ENCODE measurements at regions not wholly inside any gene's neighbourhood (a gene's known extent, or its start where the extent isn't known, plus 50 kb on each side); places are given as distances from the start of the nearest gene placed in this dataset.

- no peak for TF ChIP-seq CTCF (conservative IDR thresholded peaks at IDR 0.05; ENCODE audit: low read depth in 2 of 2)
- TF ChIP-seq NANOG (IDR thresholded peaks at IDR 0.05; ENCODE audit: borderline replicate concordance), result no peak
- no peak for TF ChIP-seq POLR2AphosphoS5 (IDR thresholded peaks at IDR 0.05; ENCODE audit: low read depth)
Observed at GRCh38 chr11:70747285-70747684, 349.0 kb downstream of the CTTN start (continued).

GRCh38 chr11:70747921-70748320, 349.6 kb downstream of the CTTN start:
- Histone ChIP-seq H3K36me3 (ENCODE audit: insufficient read depth) (no peaks in the 10 kb centered on the region; the same call in 1 of the 2 replicates), H3F3A (replicated peaks; ENCODE audit: low read depth) (no peaks in the 10 kb centered on the region), H3K27me3 (ENCODE audit: insufficient read depth) (no peaks in the 10 kb centered on the region), H3K4me1 (ENCODE audit: insufficient read depth) (peaks cover 16% of the 10 kb centered on the region; the same call in 1 of the 2 replicates), H3K27ac (ENCODE audit: low read depth) (no peak overlapping the region), H3K9me2 (ENCODE audit: insufficient read depth) (no peaks in the 10 kb centered on the region), H3K4me2 (no peak overlapping the region), H3K79me2 (replicated peaks; ENCODE audit: insufficient read depth) (no peaks in the 10 kb centered on the region), H4K20me1 (replicated peaks; ENCODE audit: insufficient read depth) (0 out of 2 replicates have a peak, but pooled peaks cover under 1% of the 10 kb centered on the region), H2AFZ (no peak overlapping the region), H3K4me3 (no peak overlapping the region)
- no peak for DNase-seq (ENCODE audit: low spot score)
- Mint-ChIP-seq H3K4me1 (peaks cover 43% of the 10 kb centered on the region), H3K36me3 (ENCODE audit: low read depth) (peaks cover 39% of the 10 kb centered on the region), H3K27ac (no peak overlapping the region), H3K4me3 (no peak overlapping the region), H3K9me3 (peaks cover 32% of the 10 kb centered on the region), H3K27me3 (ENCODE audit: insufficient read depth, low read depth, poor library complexity) (peaks cover 14% of the 10 kb centered on the region)
- ATAC-seq, result no peak
- TF ChIP-seq ETS1 (IDR thresholded peaks at IDR 0.05) (no peak), JUNB (IDR thresholded peaks at IDR 0.05; ENCODE audit: unreplicated experiment) (no peak), EZH2phosphoT487 (IDR thresholded peaks at IDR 0.05; ENCODE audit: unreplicated experiment) (no peak), CTCF (conservative IDR thresholded peaks at IDR 0.05; ENCODE audit: low read depth in 2 of 2) (no peak), POLR2AphosphoS5 (IDR thresholded peaks at IDR 0.05; ENCODE audit: low read depth) (no peak), ZNF462 (CRISPR knock-in tag; IDR thresholded peaks at IDR 0.05) (no peak), ZNF331 (CRISPR knock-in tag; IDR thresholded peaks at IDR 0.05; ENCODE audit: low read depth) (no peak), CREB1 (CRISPR knock-in tag; IDR thresholded peaks at IDR 0.05; ENCODE audit: low read depth) (no peak), EZH2 (IDR thresholded peaks at IDR 0.05; ENCODE audit: low read depth, unreplicated experiment) (no peak)

Data from GM23338 (cell line).